Kidney (tissue), 13 donors: ENCODE measurements at regions not wholly inside any gene's neighbourhood (a gene's known extent, or its start where the extent isn't known, plus 50 kb on each side); places are given as distances from the start of the nearest gene placed in this dataset.

Source experiments
- DNase-seq, 5 donors: peaks; one replicate each; pipeline ENCODE4 v3.0.0-alpha.2; 2013 to 2020
- FAIRE-seq: peaks from 2 replicates; lab custom pipeline; 2012; peaks lifted over from hg19 to GRCh38; lab: Jason Lieb, UNC
- H3K27ac ChIP-seq, 2 donors: one replicate each; pipeline ENCODE4 v1.7.0; 2013; ENCODE audit warnings: low read depth in 2 of 2, low read length in 2 of 2, inconsistent platforms in 1 of 2
- H3K27me3 ChIP-seq: one replicate; pipeline ENCODE4 v1.7.1; 2013; ENCODE audit warnings: low read length, inconsistent platforms; ENCODE audit not compliant: control insufficient read depth, insufficient read depth
- H3K36me3 ChIP-seq, 3 donors: one replicate each; pipeline versions ENCODE4 v1.7.0 to v1.7.1; 2013; ENCODE audit warnings: low read length in 3 of 3, control low read depth in 1 of 3, inconsistent platforms in 1 of 3; ENCODE audit not compliant: insufficient read depth in 3 of 3, control insufficient read depth in 2 of 3
- H3K4me1 ChIP-seq, 3 donors: one replicate each; pipeline versions ENCODE4 v1.7.0 to v1.7.1; 2013; ENCODE audit warnings: low read length in 3 of 3, inconsistent platforms in 1 of 3, low read depth in 1 of 3; ENCODE audit not compliant: control insufficient read depth in 2 of 3, insufficient read depth in 2 of 3
- H3K4me3 ChIP-seq, 3 donors: one replicate each; pipeline versions ENCODE4 v1.7.0 to v1.8.1; 2013; ENCODE audit warnings: low read length in 3 of 3, control low read depth in 1 of 3, inconsistent platforms in 1 of 3
- H3K9ac ChIP-seq, 3 donors: one replicate each; pipeline versions ENCODE4 v1.7.0 to v1.7.1; 2013; ENCODE audit warnings: low read length in 3 of 3, control low read depth in 1 of 3, inconsistent platforms in 1 of 3
- H3K9me3 ChIP-seq, 3 donors: one replicate each; pipeline versions ENCODE4 v1.7.0 to v1.7.1; 2013; ENCODE audit warnings: low read length in 3 of 3, control low read depth in 1 of 3, inconsistent platforms in 1 of 3; ENCODE audit not compliant: control insufficient read depth in 2 of 3, insufficient read depth in 1 of 3
- CTCF ChIP-seq: IDR thresholded peaks from 3 replicates; pipeline ENCODE4 v1.5.1; 2012; ENCODE audit warnings: mild to moderate bottlenecking, moderate library complexity, borderline replicate concordance; ENCODE audit not compliant: insufficient read depth; ENCODE audit errors: extremely low read depth
- intact Hi-C: fragments of 100-400 bp; cut with DNase I; formaldehyde crosslinking; loops from one replicate; pipeline ENCODE4 v1.11.1; 2022
- donor health status: control.
- donor health status: control.
- donor health status: control.
- donor health status: control.
- donor health status: control.
- donor health status: DM: yes; HTN: yes; CAD: no.
- donor health status: Normal renal cell carcinoma (clear cell type).

- Histone ChIP-seq H3K27me3 (no peaks in the 10 kb centered on the region), H3K27ac (no peak overlapping the region), H3K9me3 (no peaks in the 10 kb centered on the region), H3K4me3 (no peak overlapping the region), H3K9ac (no peak overlapping the region), H3K36me3 (no peaks in the 10 kb centered on the region), H3K4me1 (no peaks in the 10 kb centered on the region)
- FAIRE-seq, result no peak
- intact Hi-C loops, result no loop called here
- DNase-seq, result no peak
- no peak for TF ChIP-seq CTCF
Observed at GRCh38 chr11:45597097-45597496, 68.3 kb downstream of the CHST1 start.

- FAIRE-seq, result no peak
- no peak overlapping the region for H3K9ac ChIP-seq
- no peak overlapping the region for H3K4me3 ChIP-seq
- no peaks in the 10 kb centered on the region for H3K27me3 ChIP-seq
- H3K9me3 ChIP-seq, result no peaks in the 10 kb centered on the region
- H3K4me1 ChIP-seq, result no peaks in the 10 kb centered on the region
- no peak for TF ChIP-seq CTCF
- H3K36me3 ChIP-seq, result no peaks in the 10 kb centered on the region
- intact Hi-C loops, result no loop called here
- H3K27ac ChIP-seq, result no peak overlapping the region
- no peak for DNase-seq
Observed at GRCh38 chr11:45596571-45596970, 68.9 kb downstream of the CHST1 start.

GRCh38 chr11:45593992-45594391 lies 71.4 kb downstream of the CHST1 start:
- H3K4me3 ChIP-seq, result no peak overlapping the region
- no peak for TF ChIP-seq CTCF
- no peaks in the 10 kb centered on the region for H3K36me3 ChIP-seq
- H3K9ac ChIP-seq, result no peak overlapping the region
- no peak for FAIRE-seq
- H3K27ac ChIP-seq, result no peak overlapping the region
- H3K27me3 ChIP-seq, result no peaks in the 10 kb centered on the region
- no peaks in the 10 kb centered on the region for H3K9me3 ChIP-seq
- no peaks in the 10 kb centered on the region for H3K4me1 ChIP-seq
- no peak for DNase-seq
- intact Hi-C loops, result no loop called here

GRCh38 chr11:45592636-45593035 lies 72.8 kb downstream of the CHST1 start:
- Histone ChIP-seq H3K4me1 (no peaks in the 10 kb centered on the region), H3K36me3 (no peaks in the 10 kb centered on the region), H3K27me3 (no peaks in the 10 kb centered on the region), H3K9ac (no peak overlapping the region), H3K9me3 (no peaks in the 10 kb centered on the region), H3K4me3 (no peak overlapping the region), H3K27ac (no peak overlapping the region)
- no peak for TF ChIP-seq CTCF
- FAIRE-seq (no peak), DNase-seq (no peak)
- intact Hi-C loops, result no loop called here
